ENCODE measurements at regions not wholly inside any gene's neighbourhood (a gene's known extent, or its start where the extent isn't known, plus 50 kb on each side); places are given as distances from the start of the nearest gene placed in this dataset.

DNA sequence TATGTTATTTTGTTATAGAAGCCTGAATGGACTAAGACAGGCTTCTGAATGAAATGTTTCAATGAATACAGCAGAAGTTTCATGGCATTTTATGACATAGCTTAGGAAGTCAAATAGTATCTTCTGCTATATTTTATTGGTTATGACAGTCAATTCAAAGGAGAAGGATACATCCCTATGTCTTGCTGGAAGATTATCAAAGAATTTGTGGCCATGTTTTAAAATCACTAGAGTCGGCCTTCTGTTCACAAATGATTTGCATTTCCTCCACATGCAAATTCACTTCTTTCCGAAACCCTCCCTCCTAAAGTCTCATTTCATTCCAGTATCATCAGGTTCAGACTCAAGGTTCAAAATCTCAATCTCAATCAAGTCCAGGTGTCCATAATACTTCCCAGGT is 679.2 kb upstream of the ADAMTS5 start:
- TF ChIP-seq, protein P1, sequence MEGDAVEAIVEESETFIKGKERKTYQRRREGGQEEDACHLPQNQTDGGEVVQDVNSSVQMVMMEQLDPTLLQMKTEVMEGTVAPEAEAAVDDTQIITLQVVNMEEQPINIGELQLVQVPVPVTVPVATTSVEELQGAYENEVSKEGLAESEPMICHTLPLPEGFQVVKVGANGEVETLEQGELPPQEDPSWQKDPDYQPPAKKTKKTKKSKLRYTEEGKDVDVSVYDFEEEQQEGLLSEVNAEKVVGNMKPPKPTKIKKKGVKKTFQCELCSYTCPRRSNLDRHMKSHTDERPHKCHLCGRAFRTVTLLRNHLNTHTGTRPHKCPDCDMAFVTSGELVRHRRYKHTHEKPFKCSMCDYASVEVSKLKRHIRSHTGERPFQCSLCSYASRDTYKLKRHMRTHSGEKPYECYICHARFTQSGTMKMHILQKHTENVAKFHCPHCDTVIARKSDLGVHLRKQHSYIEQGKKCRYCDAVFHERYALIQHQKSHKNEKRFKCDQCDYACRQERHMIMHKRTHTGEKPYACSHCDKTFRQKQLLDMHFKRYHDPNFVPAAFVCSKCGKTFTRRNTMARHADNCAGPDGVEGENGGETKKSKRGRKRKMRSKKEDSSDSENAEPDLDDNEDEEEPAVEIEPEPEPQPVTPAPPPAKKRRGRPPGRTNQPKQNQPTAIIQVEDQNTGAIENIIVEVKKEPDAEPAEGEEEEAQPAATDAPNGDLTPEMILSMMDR (conservative IDR thresholded peaks at IDR 0.05; ENCODE audit: low read depth, low read length) = no peak
- no peak for TF ChIP-seq EZH2 (IDR thresholded peaks at IDR 0.05; ENCODE audit: borderline replicate concordance, low read depth, low read length, poor library complexity, severe bottlenecking)

All from A673 (cell line).